H1 (cell line): ENCODE measurements at regions not wholly inside any gene's neighbourhood (a gene's known extent, or its start where the extent isn't known, plus 50 kb on each side); places are given as distances from the start of the nearest gene placed in this dataset.

ENCODE experiments used
- CTBP2 ChIP-seq: IDR thresholded peaks from 2 replicates; pipeline ENCODE4 v1.7.0; 2011; ENCODE audit warnings: borderline replicate concordance, mild to moderate bottlenecking, moderate library complexity, mixed read lengths, low read length; ENCODE audit not compliant: insufficient read depth, insufficient read length
- MAFK ChIP-seq: IDR thresholded peaks from 2 replicates; pipeline ENCODE4 v1.6.1; 2012; ENCODE audit warnings: low read depth, mild to moderate bottlenecking, improper control_type of control experiment, low read length
- RAD21 ChIP-seq, 2 experiments: IDR thresholded peaks in 1 of 2; conservative IDR thresholded peaks in 1 of 2; 2 replicates each; pipeline ENCODE4 v1.6.1; 2011; ENCODE audit warnings: low read depth in 2 of 2, low read length in 2 of 2, improper control_type of control experiment in 1 of 2, inconsistent platforms in 1 of 2, mild to moderate bottlenecking in 1 of 2, moderate library complexity in 1 of 2
- SP2 ChIP-seq: IDR thresholded peaks from 2 replicates; pipeline ENCODE4 v1.6.1; 2012; ENCODE audit warnings: mild to moderate bottlenecking, low read length, inconsistent platforms
- TF ChIP-seq, protein P1 (sequence below): fragments of 300-600 bp; sonication (generic); IDR thresholded peaks from 2 replicates; pipeline ENCODE4 v1.7.1; 2012; ENCODE audit warnings: low read length, moderate library complexity, mild to moderate bottlenecking, inconsistent platforms; ENCODE audit not compliant: insufficient replicate concordance

DNA sequence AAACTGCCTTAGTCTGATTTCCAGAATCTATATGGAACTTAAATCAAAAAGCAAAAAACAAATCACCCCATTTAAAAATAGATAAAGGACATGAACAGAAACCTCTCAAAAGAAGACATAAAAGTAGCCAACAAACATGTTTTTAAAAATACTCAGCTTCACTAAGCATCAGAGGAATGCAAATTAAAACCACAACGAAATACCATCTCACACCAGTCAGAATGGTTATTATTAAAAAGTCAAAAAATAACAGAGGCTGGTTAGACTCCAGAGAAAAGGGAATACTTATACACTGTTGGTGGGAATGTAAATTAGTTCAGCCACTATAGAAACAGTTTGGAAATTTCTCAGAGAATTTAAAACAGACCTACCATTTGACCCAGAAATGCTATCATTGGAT, 367.9 kb downstream of the ZIC4 start (continued):
- TF ChIP-seq, protein P1, sequence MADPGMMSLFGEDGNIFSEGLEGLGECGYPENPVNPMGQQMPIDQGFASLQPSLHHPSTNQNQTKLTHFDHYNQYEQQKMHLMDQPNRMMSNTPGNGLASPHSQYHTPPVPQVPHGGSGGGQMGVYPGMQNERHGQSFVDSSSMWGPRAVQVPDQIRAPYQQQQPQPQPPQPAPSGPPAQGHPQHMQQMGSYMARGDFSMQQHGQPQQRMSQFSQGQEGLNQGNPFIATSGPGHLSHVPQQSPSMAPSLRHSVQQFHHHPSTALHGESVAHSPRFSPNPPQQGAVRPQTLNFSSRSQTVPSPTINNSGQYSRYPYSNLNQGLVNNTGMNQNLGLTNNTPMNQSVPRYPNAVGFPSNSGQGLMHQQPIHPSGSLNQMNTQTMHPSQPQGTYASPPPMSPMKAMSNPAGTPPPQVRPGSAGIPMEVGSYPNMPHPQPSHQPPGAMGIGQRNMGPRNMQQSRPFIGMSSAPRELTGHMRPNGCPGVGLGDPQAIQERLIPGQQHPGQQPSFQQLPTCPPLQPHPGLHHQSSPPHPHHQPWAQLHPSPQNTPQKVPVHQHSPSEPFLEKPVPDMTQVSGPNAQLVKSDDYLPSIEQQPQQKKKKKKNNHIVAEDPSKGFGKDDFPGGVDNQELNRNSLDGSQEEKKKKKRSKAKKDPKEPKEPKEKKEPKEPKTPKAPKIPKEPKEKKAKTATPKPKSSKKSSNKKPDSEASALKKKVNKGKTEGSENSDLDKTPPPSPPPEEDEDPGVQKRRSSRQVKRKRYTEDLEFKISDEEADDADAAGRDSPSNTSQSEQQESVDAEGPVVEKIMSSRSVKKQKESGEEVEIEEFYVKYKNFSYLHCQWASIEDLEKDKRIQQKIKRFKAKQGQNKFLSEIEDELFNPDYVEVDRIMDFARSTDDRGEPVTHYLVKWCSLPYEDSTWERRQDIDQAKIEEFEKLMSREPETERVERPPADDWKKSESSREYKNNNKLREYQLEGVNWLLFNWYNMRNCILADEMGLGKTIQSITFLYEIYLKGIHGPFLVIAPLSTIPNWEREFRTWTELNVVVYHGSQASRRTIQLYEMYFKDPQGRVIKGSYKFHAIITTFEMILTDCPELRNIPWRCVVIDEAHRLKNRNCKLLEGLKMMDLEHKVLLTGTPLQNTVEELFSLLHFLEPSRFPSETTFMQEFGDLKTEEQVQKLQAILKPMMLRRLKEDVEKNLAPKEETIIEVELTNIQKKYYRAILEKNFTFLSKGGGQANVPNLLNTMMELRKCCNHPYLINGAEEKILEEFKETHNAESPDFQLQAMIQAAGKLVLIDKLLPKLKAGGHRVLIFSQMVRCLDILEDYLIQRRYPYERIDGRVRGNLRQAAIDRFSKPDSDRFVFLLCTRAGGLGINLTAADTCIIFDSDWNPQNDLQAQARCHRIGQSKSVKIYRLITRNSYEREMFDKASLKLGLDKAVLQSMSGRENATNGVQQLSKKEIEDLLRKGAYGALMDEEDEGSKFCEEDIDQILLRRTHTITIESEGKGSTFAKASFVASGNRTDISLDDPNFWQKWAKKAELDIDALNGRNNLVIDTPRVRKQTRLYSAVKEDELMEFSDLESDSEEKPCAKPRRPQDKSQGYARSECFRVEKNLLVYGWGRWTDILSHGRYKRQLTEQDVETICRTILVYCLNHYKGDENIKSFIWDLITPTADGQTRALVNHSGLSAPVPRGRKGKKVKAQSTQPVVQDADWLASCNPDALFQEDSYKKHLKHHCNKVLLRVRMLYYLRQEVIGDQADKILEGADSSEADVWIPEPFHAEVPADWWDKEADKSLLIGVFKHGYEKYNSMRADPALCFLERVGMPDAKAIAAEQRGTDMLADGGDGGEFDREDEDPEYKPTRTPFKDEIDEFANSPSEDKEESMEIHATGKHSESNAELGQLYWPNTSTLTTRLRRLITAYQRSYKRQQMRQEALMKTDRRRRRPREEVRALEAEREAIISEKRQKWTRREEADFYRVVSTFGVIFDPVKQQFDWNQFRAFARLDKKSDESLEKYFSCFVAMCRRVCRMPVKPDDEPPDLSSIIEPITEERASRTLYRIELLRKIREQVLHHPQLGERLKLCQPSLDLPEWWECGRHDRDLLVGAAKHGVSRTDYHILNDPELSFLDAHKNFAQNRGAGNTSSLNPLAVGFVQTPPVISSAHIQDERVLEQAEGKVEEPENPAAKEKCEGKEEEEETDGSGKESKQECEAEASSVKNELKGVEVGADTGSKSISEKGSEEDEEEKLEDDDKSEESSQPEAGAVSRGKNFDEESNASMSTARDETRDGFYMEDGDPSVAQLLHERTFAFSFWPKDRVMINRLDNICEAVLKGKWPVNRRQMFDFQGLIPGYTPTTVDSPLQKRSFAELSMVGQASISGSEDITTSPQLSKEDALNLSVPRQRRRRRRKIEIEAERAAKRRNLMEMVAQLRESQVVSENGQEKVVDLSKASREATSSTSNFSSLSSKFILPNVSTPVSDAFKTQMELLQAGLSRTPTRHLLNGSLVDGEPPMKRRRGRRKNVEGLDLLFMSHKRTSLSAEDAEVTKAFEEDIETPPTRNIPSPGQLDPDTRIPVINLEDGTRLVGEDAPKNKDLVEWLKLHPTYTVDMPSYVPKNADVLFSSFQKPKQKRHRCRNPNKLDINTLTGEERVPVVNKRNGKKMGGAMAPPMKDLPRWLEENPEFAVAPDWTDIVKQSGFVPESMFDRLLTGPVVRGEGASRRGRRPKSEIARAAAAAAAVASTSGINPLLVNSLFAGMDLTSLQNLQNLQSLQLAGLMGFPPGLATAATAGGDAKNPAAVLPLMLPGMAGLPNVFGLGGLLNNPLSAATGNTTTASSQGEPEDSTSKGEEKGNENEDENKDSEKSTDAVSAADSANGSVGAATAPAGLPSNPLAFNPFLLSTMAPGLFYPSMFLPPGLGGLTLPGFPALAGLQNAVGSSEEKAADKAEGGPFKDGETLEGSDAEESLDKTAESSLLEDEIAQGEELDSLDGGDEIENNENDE, result no peak
- TF ChIP-seq RAD21 (IDR thresholded peaks at IDR 0.05 in 1 of 2, conservative IDR thresholded peaks at IDR 0.05 in 1 of 2; ENCODE audit: low read depth in 2 of 2, low read length in 2 of 2), result no peak
- TF ChIP-seq CTBP2, result no peak
- no peak for TF ChIP-seq MAFK
- no peak for TF ChIP-seq SP2
- TF ChIP-seq, all 59 proteins: peak for 0
